DMS 273 treated with DMSO at 0.1 percent for 48 hours (cell line): ENCODE measurements at regions not wholly inside any gene's neighbourhood (a gene's known extent, or its start where the extent isn't known, plus 50 kb on each side); places are given as distances from the start of the nearest gene placed in this dataset.
"Not testable (repeated sequence)": the region's sequence is repeated elsewhere in the genome, so short reads cannot be mapped to it uniquely, and the experiment has no call there.

ENCODE experiments used
- DNase-seq: peaks from one replicate; lab custom pipeline; 2025; lab: John Stamatoyannopoulos, UW

DNA sequence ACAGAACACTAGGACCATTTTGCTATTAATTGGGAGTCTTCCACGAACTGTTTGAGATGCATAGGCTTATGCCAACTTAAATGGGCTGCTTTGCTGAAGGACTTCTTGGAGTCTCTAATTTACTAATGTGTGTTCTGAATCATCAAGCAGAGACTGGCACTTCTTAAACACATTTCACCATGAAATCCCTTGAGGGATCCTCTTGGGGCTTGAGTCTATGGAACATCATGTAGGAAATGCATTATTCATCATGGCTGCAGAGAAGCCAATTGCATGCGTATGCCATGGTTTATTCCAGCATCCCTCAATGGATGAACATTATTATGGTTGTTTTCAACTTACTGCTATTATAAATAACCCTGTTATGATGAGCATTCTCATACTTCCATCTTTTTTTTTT is 73.4 kb downstream of the FGD2 start:
- no peak for DNase-seq

DNA sequence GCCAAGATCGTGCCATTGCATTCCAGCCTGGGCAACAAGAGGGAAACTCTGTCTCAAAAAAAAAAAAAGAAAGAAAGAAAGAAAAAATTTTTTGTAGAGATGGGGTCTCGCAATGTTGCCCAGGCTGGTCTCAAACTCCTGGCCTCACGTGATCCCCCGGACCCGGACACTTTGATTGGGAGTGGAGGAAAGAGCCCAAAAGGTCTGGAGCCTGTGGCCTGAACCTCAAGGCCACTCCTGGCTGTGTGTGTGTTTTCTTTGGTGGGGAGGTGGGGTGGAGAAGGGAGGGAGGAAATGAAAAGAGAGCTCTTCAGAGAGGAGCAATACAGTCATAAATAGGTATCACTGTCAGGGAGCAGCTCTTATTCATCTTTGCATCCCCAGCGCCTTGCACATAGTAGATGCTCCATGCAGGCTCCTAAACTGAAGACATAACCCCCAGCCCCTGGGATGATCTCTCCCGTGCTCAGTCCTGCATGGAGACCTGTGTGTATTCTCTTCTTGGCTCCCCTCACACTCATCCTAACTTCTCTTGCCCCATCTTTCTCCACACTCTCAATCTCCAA is 75.7 kb downstream of the FGD2 start:
- no peak for DNase-seq

DNA sequence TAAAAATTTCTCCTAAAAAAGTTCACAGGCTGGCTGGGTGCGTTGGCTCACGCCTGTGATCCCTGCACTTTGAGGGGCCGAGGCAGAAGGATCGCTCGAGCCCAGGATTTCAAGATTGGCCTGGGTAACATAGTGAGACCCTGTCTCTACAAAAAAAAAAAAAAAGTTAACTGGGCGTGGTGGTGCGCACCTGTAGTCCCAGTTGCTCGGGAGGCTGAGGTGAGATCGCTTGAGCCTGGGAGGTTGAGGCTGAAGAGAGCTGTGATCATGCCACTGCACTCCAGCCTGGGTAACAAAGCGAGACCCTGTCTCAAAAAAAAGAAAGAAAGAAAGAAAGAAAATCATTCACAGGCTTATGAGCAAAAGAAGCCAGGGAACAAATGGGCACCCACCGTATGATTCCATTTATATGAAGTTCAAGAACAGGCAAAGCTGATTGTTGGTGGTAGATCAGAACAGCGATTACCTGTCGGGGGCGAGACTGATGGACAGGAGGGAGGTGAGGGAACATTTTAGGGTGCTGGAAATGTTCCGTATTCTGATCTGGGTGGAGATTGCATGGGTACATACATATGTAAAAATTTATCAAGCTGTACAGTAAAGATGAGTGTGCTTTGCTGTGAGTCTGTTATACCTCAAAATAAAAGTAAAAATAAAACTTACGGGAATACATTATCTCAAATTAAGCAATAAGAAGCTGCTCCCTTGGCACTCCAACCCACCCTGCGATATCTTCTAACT is 77.1 kb downstream of the FGD2 start:
- DNase-seq, result no peak

DNA sequence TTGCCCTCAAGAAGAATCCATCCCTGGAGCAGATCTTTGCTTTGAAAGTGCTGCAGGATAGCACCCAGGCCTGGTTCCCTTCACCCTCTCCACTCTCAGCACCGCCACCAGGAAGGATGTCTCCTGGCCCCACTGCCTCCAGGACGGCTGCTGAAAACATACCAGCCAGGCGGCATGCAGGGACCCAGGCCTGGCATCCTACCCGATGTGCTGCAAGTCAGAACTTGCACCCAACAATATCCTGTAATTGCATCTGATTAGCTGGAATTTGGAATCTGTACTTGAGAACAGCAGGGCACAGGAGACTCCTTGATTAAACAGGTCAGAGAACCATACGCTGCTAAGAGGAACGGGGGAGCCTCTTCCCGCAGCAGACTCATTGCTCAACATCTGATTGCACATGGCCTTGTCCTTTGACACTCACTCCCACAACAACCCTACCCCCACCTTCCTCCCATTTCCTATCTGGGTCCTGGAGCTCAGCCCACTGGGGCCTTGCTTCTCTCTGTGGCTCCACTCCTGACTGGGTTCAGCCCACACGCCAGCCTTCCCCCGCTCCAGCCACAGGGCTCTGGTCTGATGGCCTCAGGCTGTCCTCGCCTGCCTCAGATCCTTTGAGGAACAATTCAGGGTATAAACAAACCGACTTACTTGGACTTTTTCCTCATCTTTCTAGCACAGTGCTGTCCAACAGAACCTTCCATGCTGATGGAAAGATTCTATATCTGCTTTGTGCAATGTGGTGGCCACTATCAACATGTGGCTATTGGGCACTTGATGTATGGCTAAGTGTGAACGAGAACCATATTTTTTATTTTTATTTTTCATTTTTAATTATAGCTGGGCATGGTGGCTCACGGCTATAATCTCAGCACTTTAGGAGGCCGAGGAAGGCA is 78.0 kb downstream of the FGD2 start:
- peak; percentile 90 for DNase-seq

DNA sequence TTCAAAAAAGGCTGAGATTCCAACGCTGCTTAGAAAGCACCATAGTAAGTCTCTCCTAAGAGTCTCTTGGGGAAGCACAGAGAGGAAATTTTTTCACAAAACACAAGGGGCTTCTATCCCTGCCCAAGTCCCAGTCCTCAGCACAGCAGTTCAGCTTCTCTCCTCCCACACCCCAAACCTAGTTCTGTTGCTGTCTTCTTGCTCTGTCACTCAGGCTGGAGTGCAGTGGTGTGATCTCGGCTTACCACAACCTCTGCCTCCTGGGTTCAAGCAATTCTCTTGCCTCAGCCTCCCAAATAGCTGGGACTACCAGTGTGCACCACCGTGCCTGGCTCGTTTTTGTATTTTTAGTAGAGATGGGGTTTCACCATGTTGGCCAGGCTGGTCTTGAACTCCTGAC is 79.2 kb downstream of the FGD2 start:
- DNase-seq, result not testable (repeated sequence)

DNA sequence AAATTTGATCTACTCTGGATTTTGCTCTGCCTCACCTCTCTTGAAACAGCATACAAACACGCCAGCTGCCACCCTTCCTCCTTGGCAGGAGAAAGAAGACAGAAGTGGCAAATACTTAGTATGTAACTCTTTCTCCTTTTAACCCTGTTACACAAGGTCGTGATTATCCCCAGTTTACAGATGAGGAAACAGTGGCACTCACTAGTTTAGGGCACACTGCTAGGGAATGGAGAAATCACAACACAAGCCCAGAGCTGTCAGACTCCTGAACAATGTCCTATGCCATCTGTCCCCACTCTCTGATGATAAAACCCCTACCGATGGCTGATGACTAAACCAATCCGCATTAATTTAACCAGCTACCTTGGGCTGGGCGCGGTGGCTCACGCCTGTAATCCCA is 79.7 kb downstream of the FGD2 start:
- peak; percentile 21 for DNase-seq

DNA sequence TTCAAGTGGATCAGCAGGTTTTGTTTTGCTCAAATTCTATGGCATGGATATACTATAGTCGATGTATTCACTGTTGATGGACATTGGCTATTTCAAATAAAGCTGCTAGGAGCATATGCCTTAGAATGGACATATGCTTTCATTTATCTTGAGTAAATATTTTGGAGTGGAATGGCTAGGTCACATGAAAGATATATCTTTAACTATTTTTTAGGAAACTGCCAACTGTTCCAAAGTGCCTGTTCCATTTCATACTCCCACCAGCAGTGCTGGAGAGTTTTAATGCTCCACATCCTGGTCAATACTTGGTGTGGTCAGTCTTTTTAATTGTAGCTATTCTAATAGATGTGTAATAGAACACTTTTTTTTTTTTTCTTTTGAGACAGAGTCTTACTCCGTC is 81.1 kb upstream of the PIM1 start:
- DNase-seq, result no peak

DNA sequence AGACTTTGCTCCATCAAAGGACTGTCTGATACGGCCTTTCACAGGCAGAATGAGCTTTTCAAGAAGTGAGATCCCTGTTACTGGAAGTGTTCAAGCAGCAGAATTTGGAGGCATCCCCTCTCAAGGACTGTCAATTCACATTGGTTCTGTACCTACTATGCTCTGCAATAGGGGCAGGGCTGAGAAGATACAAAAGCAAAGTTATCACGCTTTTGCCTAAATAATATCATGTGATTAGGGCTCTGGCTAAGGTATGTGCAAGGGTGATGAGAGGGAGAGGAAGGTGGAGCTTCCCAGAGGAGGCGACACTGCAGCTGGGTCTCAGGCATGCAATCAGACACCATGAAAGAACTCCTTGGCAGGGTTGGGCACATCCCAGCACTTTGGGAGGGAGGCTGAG is 80.2 kb upstream of the PIM1 start:
- DNase-seq, result no peak

DNA sequence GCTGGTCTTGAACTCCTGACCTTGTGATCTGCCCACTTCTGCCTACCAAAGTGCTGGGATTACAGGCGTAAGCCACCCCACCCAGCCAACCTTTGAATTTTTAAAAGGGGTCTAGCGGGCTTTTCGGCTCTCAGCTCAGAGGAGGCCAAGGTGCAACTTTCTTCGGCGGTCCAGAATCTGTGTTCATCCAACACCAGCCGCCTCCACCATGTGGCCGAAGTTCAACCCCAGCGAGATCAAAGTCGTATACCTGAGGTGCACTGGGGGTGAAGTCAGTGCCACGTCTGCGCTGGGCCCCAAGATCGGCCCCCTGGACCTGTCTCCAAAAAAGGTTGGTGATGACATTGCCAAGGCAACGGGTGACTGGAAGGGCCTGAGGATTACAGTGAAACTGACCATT is 78.8 kb upstream of the PIM1 start:
- DNase-seq, result not testable (repeated sequence)

DNA sequence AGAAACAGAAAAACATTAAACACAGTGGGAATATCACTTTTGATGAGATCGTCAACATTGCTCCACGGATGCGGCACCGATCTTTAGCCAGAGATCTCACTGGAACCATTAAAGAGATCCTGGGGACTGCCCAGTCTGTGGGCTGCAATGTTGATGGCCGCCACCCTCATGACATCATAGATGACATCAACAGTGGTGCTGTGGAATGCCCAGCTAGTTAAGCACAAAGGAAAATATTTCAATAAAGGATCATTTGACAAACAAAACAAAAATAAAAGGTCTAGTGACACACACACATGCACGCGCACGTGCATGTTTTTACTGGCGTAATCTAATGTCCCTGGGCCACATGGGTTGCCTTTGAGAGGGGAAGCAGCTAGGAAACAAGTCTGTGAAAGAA is 78.4 kb upstream of the PIM1 start:
- not testable (repeated sequence) for DNase-seq

DNA sequence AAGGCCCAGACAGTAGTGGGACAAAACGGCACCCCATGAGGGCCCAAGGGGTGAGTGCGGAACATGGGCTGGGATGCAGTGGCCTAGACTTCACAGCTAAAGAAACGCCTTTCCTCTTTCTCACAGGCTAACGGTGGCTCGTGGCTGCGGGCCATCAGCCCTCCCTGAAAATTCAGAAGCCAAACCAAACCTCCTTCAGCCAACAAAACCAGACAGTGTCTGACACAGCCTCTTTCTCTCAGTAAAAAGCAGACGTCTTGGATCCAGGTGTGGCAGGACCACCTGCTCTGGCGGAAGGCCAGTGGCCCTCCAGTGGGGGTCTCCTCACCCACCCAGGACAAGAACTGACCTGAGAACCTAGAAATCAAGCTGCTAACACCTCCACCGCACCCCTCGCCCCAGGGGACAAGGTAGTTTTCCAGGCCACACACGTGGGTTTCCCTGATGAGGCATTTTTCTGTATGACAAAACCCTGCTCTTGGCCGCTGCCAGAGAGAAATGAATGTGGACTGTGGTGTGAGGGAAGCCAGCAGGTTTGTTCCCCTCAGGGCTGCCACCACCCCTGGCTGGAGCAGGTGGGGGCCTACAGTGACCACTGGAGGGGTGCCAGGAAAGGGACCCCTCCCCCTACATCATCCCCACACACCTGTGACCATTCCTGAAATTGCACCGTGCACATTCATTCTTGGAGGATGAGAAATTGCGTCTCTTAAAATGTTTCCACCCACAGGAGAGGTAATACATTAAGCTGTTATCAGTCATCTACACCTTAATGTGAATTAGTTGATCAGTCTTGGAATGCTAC is 76.8 kb upstream of the PIM1 start:
- no peak for DNase-seq

DNA sequence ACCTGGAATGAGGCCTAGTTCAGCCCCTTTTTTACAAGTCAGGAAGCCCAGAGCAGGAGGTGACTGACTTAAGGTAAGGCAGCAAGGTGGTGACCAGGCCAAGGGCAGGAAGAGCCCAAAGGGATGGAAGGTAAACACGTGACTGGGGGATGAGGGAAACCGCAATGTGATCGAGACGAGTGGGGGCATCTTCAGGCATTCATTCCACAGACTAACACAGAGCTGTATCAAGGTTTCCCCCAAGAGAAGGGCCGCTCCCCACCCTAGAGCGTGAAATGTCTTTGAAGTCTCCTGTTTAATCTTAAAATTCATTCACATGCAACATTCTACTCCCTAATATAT is 76.3 kb upstream of the PIM1 start:
- DNase-seq, result no peak

DNA sequence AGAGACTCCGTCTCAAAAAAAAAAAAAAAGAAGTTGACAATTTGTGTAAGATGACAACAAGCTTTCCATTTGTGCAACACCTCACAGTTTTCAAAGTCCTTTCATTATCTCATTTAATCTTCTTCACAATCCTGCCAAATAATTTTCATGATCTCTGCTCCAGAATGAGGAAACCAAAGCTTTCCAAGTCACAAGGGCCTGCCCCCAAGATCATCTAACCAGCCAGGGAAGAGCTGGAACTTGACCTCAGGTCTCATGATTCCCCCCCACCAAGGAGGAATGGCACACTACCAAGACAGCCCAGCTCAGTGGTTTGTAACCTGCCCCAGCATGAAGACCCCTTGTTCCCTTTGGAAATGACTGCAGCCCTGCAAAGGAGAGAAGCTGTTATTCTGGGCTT is 74.0 kb upstream of the PIM1 start:
- no peak for DNase-seq

DNA sequence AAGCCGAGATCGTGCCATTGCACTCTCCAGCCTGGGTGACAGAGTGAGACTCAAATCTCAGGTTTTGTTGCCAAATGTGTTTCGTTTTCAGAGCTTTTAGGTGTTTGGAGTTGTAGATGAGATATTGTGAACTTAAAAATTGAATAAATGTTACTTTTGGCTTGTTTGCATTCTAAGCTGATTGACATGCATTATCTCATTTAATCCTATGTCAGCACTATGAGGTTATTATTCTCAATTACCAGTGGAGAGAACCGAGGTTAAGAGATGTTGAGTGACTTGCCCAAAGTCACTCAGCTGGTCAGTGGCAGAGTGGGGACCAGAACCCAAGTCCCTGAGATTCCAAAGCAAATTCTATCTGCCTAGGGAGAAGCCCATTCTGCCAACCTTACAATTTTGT is 72.6 kb upstream of the PIM1 start:
- DNase-seq, result no peak

DNA sequence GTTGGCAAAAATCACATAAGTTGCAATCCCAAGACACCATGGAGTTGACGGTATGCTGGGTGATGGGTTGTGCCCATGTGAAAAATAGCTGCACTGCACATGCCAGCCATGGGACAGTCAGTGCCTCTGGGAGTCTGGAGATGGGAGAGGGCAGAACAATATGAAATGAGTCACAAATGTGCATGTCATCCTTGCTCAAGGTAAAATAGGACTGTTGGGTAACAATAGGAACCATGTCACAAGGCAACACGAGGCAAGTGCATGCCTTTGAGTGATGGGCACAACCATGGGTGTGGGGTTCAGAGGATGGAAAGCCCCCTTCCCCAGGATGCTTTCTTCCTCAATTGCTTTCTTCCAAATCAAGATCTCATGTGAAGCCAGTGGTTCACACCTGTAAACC is 70.5 kb upstream of the PIM1 start:
- DNase-seq, result no peak

DNA sequence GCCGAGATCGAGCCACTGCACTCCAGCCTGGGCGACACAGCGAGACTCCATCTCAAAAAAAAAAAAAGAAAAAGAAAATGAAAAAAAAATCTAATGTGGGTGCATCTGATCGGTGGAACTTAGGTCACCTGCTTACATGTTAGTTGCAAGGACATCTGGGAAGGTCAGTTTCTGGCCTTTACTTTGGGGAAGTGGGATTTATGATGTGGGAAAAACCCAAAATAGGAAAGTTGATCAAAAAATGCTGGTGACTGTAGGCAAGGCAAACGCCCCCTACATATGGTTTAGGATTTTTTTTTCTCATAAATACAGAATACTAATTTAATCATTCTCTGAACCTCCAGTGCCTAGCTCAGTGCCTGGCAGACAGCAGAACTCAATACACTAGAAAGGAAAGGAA is 69.2 kb upstream of the PIM1 start:
- DNase-seq, result no peak

DNA sequence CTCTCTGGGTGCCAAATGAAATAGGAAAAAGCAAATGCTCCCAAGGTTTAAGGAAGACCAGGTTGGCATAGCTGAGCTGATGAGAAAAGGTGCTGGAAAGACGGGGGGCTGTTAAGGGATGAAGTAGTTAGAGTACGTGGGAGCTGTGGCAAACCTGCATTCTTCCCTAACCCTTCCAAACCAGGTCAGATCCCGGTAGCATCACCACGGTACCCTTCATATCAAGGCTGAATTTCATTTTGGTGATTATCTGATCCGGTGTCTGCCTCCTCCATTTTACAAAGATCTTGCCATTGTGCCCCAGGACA is 68.0 kb upstream of the PIM1 start:
- DNase-seq, result no peak

DNA sequence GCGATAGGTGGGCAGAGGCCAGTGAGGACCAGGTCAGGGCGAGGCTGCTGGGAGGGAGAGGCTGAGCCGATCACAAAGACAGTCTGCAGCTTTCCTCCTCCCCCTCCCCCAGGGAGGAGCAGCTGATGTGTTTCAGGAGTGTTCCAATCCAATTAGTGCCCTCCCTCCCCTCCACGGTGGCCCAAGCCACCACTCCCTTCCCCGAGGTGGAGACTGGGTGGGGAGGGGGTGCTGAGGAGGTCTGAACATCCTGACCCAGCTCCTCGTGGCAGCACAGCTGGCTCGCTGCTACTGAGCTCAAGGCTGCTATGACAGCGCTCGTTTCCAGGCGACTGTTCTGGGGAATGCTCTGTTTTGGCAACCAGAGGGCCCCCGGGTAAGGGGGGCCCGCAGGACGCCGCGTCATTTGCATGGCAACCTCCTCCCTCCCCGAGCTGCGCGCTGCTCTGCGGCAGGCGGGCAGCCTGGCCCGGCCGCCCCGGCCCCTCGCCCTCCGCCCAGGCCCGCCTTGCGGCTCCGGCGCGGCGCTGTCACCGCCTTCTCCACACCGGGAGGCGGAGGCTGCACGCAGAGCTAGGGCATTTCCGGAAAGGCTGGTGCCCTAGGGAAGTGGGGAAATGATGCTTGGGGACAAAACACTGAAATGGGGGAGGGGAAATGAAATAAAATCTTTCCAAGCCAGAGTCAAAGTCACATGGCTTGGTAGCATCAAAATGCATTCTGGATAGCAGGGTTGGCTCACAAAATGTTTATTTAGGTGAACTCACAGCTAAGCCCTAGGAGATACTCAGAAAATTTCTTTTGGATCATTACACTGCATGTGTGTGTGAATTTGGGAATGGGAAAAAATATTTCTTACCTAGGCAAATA is 67.4 kb upstream of the PIM1 start:
- peak; percentile 84 for DNase-seq

DNA sequence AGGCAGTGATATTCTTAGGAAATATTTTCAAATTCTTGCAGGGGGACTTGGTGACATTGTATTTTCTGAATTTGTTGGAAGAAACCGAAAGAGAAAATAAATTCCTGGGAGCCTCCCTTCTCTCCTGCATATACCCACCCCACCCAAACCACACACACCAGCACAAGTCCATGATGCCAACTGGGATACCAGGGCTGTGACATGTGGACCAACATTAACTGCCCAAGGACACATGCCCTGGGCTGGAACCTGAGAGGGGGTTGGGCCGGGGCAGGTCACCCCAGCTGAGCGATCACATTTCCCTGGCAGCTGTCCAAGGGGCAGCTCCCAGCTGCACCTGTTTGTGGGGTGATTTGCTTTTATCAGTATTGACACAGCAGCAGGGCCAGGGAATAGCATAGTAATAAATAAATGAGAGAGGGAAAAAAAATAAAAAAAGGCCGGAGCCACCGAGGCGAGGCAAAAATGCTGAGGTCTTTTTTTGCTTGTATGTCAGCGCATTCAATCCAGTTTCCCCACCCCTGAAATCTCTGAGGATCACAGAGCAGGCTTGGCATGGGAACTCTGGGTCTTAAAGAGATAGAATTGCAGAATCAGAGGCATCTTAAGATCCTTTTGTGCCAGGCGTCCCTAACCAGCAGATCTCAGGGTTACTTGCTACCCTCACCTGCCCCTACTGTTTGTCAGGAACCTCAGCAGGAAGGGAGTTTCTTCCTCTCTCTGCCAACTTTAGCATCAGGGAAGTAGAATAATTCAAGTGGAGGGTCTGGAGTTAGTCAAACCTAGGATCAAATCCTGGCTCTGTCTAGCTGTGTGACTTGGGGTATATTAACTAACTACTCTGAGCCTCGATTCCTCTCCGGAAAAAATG is 66.5 kb upstream of the PIM1 start:
- peak; percentile 34 for DNase-seq

DNA sequence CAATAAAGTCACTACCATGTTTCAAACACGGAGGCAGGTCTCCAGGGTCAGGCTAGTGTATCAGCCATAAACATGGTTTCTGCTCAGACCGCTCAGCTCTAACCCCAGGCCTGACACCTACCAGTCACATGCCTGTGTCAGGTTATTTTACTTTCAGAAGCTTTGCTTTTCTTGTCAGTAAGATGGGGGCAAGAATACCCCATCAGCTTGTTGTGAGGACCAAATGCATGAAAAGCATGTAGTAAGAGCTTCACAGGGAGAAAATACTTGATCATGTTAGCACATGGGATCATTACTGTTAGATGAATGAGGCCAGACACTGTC is 65.2 kb upstream of the PIM1 start:
- DNase-seq, result no peak
